GM12878 (cell line): ENCODE measurements at regions not wholly inside any gene's neighbourhood (a gene's known extent, or its start where the extent isn't known, plus 50 kb on each side); places are given as distances from the start of the nearest gene placed in this dataset.

Source experiments
- ATAC-seq: fragments of 200-7000 bp; cut with Tn5 transposase; 3 replicates; pipeline ENCODE4 v1.9.1; 2020; ENCODE audit warnings: mild to moderate bottlenecking, moderate library complexity
- BruUV-seq: library from RNA; stranded (reverse); fragments of 400-500 nt; replicated peaks from 2 replicates; lab custom pipeline; 2021; lab: Mats Ljungman, UMichigan
- CTCF ChIA-PET: fragments of 300-600 bp; sonication (Branson Sonifier 250); formaldehyde crosslinking; extraction: SDS; loops from one replicate; lab custom pipeline; 2021; ENCODE audit warnings: inconsistent platforms; lab: Yijun Ruan, JAX
- POLR2A ChIA-PET: fragments of 350-600 bp; formaldehyde crosslinking; extraction: SDS; loops from one replicate; lab custom pipeline; 2021; ENCODE audit warnings: inconsistent platforms; lab: Charles Lee
- RAD21 ChIA-PET: fragments of 300-600 bp; sonication (Branson Sonifier 250); formaldehyde crosslinking; loops from one replicate; lab custom pipeline; 2023; ENCODE audit warnings: antibody characterized with exemption; ENCODE audit not compliant: unreplicated experiment; lab: Charles Lee
- SMC1A ChIA-PET: fragments of 300-600 bp; sonication (Branson Sonifier 250); formaldehyde crosslinking; loops from one replicate; lab custom pipeline; 2023; ENCODE audit not compliant: unreplicated experiment, uncharacterized antibody; lab: Charles Lee
- DNase-seq: peaks from one replicate; pipeline ENCODE4 v3.0.0-alpha.2; 2011; ENCODE audit warnings: low read depth, low spot score
- FAIRE-seq: peaks from 3 replicates; lab custom pipeline; 2011; peaks lifted over from hg19 to GRCh38; lab: Jason Lieb, UNC
- H2AFZ ChIP-seq: 2 replicates; pipeline ENCODE4 v1.6.0; 2011; ENCODE audit warnings: low read depth, low read length, control low read depth; ENCODE audit not compliant: control insufficient read depth
- H3K27ac ChIP-seq: 2 replicates; pipeline ENCODE4 v1.5.1; 2011; ENCODE audit warnings: control low read depth; ENCODE audit not compliant: control insufficient read depth, insufficient read depth
- H3K27me3 ChIP-seq, 2 experiments: replicated peaks in 1 of 2; 2 replicates each; pipeline versions ENCODE4 v1.6.0 to v1.6.1; 2011; ENCODE audit warnings: low read length in 1 of 2; ENCODE audit not compliant: control insufficient read depth in 2 of 2, insufficient read depth in 2 of 2
- H3K36me3 ChIP-seq, 2 experiments: 2 replicates each; pipeline ENCODE4 v1.5.1; 2011; ENCODE audit warnings: low read length in 1 of 2; ENCODE audit not compliant: control insufficient read depth in 2 of 2, insufficient read depth in 2 of 2
- H3K4me1 ChIP-seq: 2 replicates; pipeline ENCODE4 v1.6.1; 2011; ENCODE audit warnings: mild to moderate bottlenecking, low read length, moderate library complexity, mixed read lengths; ENCODE audit not compliant: control insufficient read depth, insufficient read depth
- H3K4me2 ChIP-seq: 2 replicates; pipeline ENCODE4 v1.6.0; 2011; ENCODE audit warnings: control low read depth; ENCODE audit not compliant: control insufficient read depth, insufficient read depth
- H3K4me3 ChIP-seq: fragments of 200-600 bp; sonication (generic); 2 replicates; pipeline ENCODE4 v1.5.1; 2016
- H3K79me2 ChIP-seq: 2 replicates; pipeline ENCODE4 v1.6.0; 2011; ENCODE audit warnings: low read length; ENCODE audit not compliant: control insufficient read depth, insufficient read depth
- H3K9ac ChIP-seq: 2 replicates; pipeline ENCODE4 v1.8.0; 2011; ENCODE audit warnings: low read length, control low read depth, mixed read lengths; ENCODE audit not compliant: control insufficient read depth, insufficient read depth
- H3K9me3 ChIP-seq: replicated peaks from 3 replicates; pipeline ENCODE4 v1.5.1; 2011; ENCODE audit warnings: mild to moderate bottlenecking, low read length; ENCODE audit not compliant: control insufficient read depth, insufficient read depth
- H4K20me1 ChIP-seq: 2 replicates; pipeline ENCODE4 v1.6.0; 2011; ENCODE audit not compliant: control insufficient read depth, insufficient read depth
- CBFB ChIP-seq: IDR thresholded peaks from 2 replicates; pipeline ENCODE4 v1.6.1; 2016; ENCODE audit warnings: antibody characterized with exemption, low read depth
- ETV6 ChIP-seq, 2 experiments: fragments of 450-650 bp in 1 of 2; IDR thresholded peaks in 1 of 2; conservative IDR thresholded peaks in 1 of 2; 2 replicates each; pipeline ENCODE4 v1.6.1; 2014; ENCODE audit warnings: antibody characterized with exemption in 1 of 2, borderline replicate concordance in 1 of 2, low read depth in 1 of 2, mild to moderate bottlenecking in 1 of 2, moderate library complexity in 1 of 2
- RUNX3 ChIP-seq: IDR thresholded peaks from 2 replicates; pipeline ENCODE4 v1.6.1; 2012; ENCODE audit warnings: low read length, inconsistent platforms
- SREBF1 ChIP-seq: IDR thresholded peaks from 2 replicates; pipeline ENCODE4 v1.6.1; 2012; ENCODE audit warnings: mild to moderate bottlenecking, low read length
- TCF3 ChIP-seq: IDR thresholded peaks from 2 replicates; pipeline ENCODE4 v1.6.1; 2012; ENCODE audit warnings: low read depth, mild to moderate bottlenecking, low read length, borderline replicate concordance; ENCODE audit not compliant: insufficient read depth
- YY1 ChIP-seq: IDR thresholded peaks from 2 replicates; pipeline ENCODE4 v1.6.1; 2011; ENCODE audit warnings: low read depth, mild to moderate bottlenecking, low read length
- ZSCAN29 ChIP-seq: fragments of 450-650 bp; IDR thresholded peaks from 2 replicates; pipeline ENCODE4 v1.6.1; 2017; ENCODE audit warnings: mild to moderate bottlenecking, moderate library complexity
- WGBS: methylation state at CpG from one replicate; pipeline ENCODE4 v1.1.6; 2016; ENCODE audit warnings: low lambda C conversion rate; ENCODE audit not compliant: insufficient replicate concordance, insufficient coverage; ENCODE audit errors: missing lambda C conversion rate; 5-methylcytosine and 5-hydroxymethylcytosine counted together
- in situ Hi-C: fragments of 300-500 bp; cut with MboI; formaldehyde crosslinking; loops from 9 replicates; pipeline ENCODE4 v1.14.3; 2018; ENCODE audit warnings: mixed read lengths
- intact Hi-C: fragments of 100-400 bp; cut with micrococcal nuclease; formaldehyde crosslinking; loops from one replicate; pipeline ENCODE4 v1.14.2; 2022; ENCODE audit not compliant: unreplicated experiment
- TF ChIP-seq, protein P1 (sequence below): fragments of 450-650 bp; IDR thresholded peaks from 2 replicates; pipeline ENCODE4 v1.6.1; 2017; ENCODE audit warnings: antibody characterized with exemption, mild to moderate bottlenecking, moderate library complexity
- TF ChIP-seq, protein P2 (sequence below): IDR thresholded peaks from 2 replicates; pipeline ENCODE4 v1.6.1; 2012; ENCODE audit warnings: improper control_type of control experiment, low read depth, low read length; ENCODE audit not compliant: insufficient replicate concordance

DNA sequence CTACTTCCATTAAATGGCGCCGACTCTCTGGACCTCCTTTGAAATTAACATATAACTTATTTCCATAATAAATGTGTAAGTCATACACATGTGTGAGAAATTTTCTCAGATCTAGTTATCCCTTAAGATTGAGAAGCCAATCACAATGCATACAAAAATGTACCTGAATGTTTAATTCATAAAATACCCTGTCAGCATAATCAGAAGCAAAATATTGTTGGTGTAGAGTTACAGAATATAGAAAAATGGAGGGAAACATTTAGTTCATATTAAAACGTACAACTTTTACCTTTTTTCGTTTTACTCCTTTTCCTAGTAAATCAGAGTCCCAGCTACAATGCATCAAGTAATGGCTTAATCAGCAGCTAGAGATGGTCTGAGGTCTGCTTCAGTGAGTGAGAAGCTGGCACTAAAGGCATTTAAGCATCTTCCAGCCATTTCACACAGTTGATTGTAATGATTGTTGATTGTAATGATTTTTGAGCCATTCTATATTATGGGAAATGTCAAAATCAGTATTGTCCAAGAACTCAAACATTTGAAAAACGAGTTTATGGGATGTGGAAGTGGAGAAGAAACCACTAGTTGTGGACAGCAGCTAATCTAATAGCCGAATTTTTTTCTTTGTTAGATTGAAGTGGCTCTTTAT lies 81.8 kb downstream of the ANXA1 start:
- H2AFZ ChIP-seq: no peak overlapping the region
- no peak overlapping the region for H3K9ac ChIP-seq
- in situ Hi-C loops: no loop called here
- no peak overlapping the region for H3K27ac ChIP-seq
- H3K79me2 ChIP-seq: no peaks in the 10 kb centered on the region
- ATAC-seq (no peak), FAIRE-seq (no peak), DNase-seq (no peak)
- SMC1A ChIA-PET: interaction anchor here (1.3 to 1.7 kb wide), 2 partner anchors 9 to 35 kb away, joined by 4 to 6 read pairs; no protein-coding TSS in a partner anchor
- POLR2A ChIA-PET: no interaction called here
- H3K36me3 ChIP-seq: no peaks in the 10 kb centered on the region
- no peaks in the 10 kb centered on the region for H3K27me3 ChIP-seq
- WGBS: 15% methylated on average over 6 of the region's 6 CpGs
- H4K20me1 ChIP-seq: no peaks in the 10 kb centered on the region
- no peak overlapping the region for H3K4me2 ChIP-seq
- no TSS peak for BruUV-seq
- H3K4me1 ChIP-seq: no peaks in the 10 kb centered on the region
- H3K4me3 ChIP-seq: no peak overlapping the region
- CTCF ChIA-PET: interaction anchor here (0.8 kb wide), 1 partner anchor 32 kb away, joined by 4 read pairs; no protein-coding TSS in a partner anchor
- no peaks in the 10 kb centered on the region for H3K9me3 ChIP-seq
- intact Hi-C loops: no loop called here
- RAD21 ChIA-PET: no interaction called here
- TF ChIP-seq SREBF1 (no peak), YY1 (no peak), RUNX3 (no peak), CBFB (no peak), TCF3 (no peak), ZSCAN29 (no peak), ETV6 (conservative IDR thresholded peaks at IDR 0.05 in 1 of 2, IDR thresholded peaks at IDR 0.05 in 1 of 2; ENCODE audit: borderline replicate concordance in 1 of 2, low read depth in 1 of 2) (no peak)
- TF ChIP-seq, protein P1, sequence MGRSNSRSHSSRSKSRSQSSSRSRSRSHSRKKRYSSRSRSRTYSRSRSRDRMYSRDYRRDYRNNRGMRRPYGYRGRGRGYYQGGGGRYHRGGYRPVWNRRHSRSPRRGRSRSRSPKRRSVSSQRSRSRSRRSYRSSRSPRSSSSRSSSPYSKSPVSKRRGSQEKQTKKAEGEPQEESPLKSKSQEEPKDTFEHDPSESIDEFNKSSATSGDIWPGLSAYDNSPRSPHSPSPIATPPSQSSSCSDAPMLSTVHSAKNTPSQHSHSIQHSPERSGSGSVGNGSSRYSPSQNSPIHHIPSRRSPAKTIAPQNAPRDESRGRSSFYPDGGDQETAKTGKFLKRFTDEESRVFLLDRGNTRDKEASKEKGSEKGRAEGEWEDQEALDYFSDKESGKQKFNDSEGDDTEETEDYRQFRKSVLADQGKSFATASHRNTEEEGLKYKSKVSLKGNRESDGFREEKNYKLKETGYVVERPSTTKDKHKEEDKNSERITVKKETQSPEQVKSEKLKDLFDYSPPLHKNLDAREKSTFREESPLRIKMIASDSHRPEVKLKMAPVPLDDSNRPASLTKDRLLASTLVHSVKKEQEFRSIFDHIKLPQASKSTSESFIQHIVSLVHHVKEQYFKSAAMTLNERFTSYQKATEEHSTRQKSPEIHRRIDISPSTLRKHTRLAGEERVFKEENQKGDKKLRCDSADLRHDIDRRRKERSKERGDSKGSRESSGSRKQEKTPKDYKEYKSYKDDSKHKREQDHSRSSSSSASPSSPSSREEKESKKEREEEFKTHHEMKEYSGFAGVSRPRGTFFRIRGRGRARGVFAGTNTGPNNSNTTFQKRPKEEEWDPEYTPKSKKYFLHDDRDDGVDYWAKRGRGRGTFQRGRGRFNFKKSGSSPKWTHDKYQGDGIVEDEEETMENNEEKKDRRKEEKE: no peak
- TF ChIP-seq, protein P2, sequence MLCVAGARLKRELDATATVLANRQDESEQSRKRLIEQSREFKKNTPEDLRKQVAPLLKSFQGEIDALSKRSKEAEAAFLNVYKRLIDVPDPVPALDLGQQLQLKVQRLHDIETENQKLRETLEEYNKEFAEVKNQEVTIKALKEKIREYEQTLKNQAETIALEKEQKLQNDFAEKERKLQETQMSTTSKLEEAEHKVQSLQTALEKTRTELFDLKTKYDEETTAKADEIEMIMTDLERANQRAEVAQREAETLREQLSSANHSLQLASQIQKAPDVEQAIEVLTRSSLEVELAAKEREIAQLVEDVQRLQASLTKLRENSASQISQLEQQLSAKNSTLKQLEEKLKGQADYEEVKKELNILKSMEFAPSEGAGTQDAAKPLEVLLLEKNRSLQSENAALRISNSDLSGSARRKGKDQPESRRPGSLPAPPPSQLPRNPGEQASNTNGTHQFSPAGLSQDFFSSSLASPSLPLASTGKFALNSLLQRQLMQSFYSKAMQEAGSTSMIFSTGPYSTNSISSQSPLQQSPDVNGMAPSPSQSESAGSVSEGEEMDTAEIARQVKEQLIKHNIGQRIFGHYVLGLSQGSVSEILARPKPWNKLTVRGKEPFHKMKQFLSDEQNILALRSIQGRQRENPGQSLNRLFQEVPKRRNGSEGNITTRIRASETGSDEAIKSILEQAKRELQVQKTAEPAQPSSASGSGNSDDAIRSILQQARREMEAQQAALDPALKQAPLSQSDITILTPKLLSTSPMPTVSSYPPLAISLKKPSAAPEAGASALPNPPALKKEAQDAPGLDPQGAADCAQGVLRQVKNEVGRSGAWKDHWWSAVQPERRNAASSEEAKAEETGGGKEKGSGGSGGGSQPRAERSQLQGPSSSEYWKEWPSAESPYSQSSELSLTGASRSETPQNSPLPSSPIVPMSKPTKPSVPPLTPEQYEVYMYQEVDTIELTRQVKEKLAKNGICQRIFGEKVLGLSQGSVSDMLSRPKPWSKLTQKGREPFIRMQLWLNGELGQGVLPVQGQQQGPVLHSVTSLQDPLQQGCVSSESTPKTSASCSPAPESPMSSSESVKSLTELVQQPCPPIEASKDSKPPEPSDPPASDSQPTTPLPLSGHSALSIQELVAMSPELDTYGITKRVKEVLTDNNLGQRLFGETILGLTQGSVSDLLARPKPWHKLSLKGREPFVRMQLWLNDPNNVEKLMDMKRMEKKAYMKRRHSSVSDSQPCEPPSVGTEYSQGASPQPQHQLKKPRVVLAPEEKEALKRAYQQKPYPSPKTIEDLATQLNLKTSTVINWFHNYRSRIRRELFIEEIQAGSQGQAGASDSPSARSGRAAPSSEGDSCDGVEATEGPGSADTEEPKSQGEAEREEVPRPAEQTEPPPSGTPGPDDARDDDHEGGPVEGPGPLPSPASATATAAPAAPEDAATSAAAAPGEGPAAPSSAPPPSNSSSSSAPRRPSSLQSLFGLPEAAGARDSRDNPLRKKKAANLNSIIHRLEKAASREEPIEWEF: no peak
